Panc1 (cell line): ENCODE measurements at regions not wholly inside any gene's neighbourhood (a gene's known extent, or its start where the extent isn't known, plus 50 kb on each side); places are given as distances from the start of the nearest gene placed in this dataset.

Experiments used
- ATAC-seq: fragments of 200-7000 bp; cut with Tn5 transposase; 2 replicates; pipeline ENCODE4 v1.9.1; 2020; ENCODE audit warnings: mild to moderate bottlenecking, moderate library complexity
- BruUV-seq: library from RNA; stranded (reverse); fragments of 400-500 nt; replicated peaks from 2 replicates; lab custom pipeline; 2021; lab: Mats Ljungman, UMichigan
- CTCF ChIA-PET: fragments of 300-600 bp; sonication (Branson Sonifier 250); formaldehyde crosslinking; loops from one replicate; lab custom pipeline; 2022; ENCODE audit warnings: antibody characterized with exemption; lab: Charles Lee
- POLR2A ChIA-PET: fragments of 300-600 bp; sonication (Branson Sonifier 250); formaldehyde crosslinking; loops from one replicate; lab custom pipeline; 2022; ENCODE audit warnings: antibody characterized with exemption; lab: Charles Lee
- DNase-seq: peaks from one replicate; pipeline ENCODE4 v3.0.0-alpha.2; 2010; ENCODE audit warnings: low read depth, low spot score
- H3K27ac ChIP-seq: 2 replicates; pipeline ENCODE4 v1.5.1; 2011; ENCODE audit warnings: mild to moderate bottlenecking, low read length, inconsistent platforms
- H3K27me3 ChIP-seq: fragments of 200-500 bp; sonication (Bioruptor generic); 2 replicates; pipeline ENCODE4 v1.6.0; 2014; ENCODE audit warnings: low read length, inconsistent platforms; ENCODE audit not compliant: control insufficient read depth, insufficient read depth
- H3K36me3 ChIP-seq: fragments of 200-500 bp; sonication (Bioruptor generic); 2 replicates; pipeline ENCODE4 v1.5.1; 2014; ENCODE audit warnings: inconsistent platforms, mild to moderate bottlenecking, low read length, moderate library complexity; ENCODE audit not compliant: control insufficient read depth, insufficient read depth
- H3K4me1 ChIP-seq: 2 replicates; pipeline ENCODE4 v1.5.1; 2011; ENCODE audit warnings: inconsistent platforms, mild to moderate bottlenecking, low read length, moderate library complexity; ENCODE audit not compliant: control insufficient read depth, insufficient read depth
- H3K4me3 ChIP-seq, 2 experiments: 2 replicates each; pipeline ENCODE4 v1.5.1; 2011 to 2012; ENCODE audit warnings: low read depth in 2 of 2, low read length in 2 of 2, mild to moderate bottlenecking in 2 of 2, inconsistent platforms in 1 of 2, moderate library complexity in 1 of 2
- H3K9me3 ChIP-seq: fragments of 200-500 bp; sonication (Bioruptor generic); 2 replicates; pipeline ENCODE4 v1.5.1; 2014; ENCODE audit warnings: low read depth, mild to moderate bottlenecking, inconsistent platforms, low read length, moderate library complexity; ENCODE audit not compliant: control insufficient read depth, insufficient read depth
- POLR2AphosphoS5 ChIP-seq: IDR thresholded peaks from 2 replicates; pipeline ENCODE4 v1.6.1; 2012; ENCODE audit warnings: mild to moderate bottlenecking, low read depth, low read length, moderate library complexity
- SIN3A ChIP-seq: IDR thresholded peaks from 2 replicates; pipeline ENCODE4 v1.6.1; 2012; ENCODE audit warnings: low read depth, mild to moderate bottlenecking, low read length, moderate library complexity, borderline replicate concordance; ENCODE audit not compliant: insufficient read depth
- TCF7L2 ChIP-seq: IDR thresholded peaks from 2 replicates; pipeline ENCODE4 v1.6.1; 2011; ENCODE audit warnings: mild to moderate bottlenecking, low read depth, low read length, inconsistent platforms
- in situ Hi-C: cut with HindIII; loops from 2 replicates; pipeline ENCODE4 v1.10.0; 2016; ENCODE audit warnings: low sequenced_read_pairs, low pct_unique_long_range_greater_than_20kb
- intact Hi-C: fragments of 100-400 bp; cut with micrococcal nuclease; formaldehyde crosslinking; loops from one replicate; pipeline ENCODE4 v1.10.0; 2022; ENCODE audit not compliant: unreplicated experiment
- TF ChIP-seq, protein P1 (sequence below): fragments of 450-650 bp; IDR thresholded peaks from 2 replicates; pipeline ENCODE4 v1.5.1; 2017; ENCODE audit warnings: mild to moderate bottlenecking
- TF ChIP-seq, protein P2 (sequence below), 2 experiments: IDR thresholded peaks; 2 replicates each; pipeline ENCODE4 v1.6.1; 2011 to 2012; ENCODE audit warnings: low read depth in 2 of 2, control low read depth in 1 of 2, low read length in 1 of 2, mild to moderate bottlenecking in 1 of 2, moderate library complexity in 1 of 2; ENCODE audit not compliant: insufficient read depth in 1 of 2

DNA sequence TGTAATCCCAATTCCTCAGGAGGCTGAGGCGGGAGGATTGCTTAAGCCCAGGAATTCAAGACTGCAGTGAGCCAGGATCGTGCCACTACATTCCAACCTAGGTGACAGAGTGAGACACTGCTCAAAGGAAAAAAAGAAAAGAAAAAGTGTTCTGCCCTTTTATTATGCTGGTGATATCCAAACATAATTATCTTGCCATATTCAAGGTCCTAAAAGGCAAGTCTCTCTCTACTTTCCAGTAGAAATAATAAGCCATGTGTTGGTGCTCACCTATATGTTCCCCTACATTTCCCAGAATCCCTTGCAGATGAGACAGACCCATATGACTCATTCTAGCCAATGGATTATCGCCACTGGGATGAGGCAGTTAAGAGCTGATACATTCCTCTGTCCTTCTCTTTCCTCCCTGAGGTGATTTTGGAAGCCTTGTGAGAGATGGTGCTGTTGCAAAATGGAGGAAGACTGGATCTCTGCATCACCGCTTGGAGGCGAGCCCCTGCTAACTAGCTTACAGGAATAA lies 58.3 kb upstream of the MRI1 start:
- TF ChIP-seq, protein P1, sequence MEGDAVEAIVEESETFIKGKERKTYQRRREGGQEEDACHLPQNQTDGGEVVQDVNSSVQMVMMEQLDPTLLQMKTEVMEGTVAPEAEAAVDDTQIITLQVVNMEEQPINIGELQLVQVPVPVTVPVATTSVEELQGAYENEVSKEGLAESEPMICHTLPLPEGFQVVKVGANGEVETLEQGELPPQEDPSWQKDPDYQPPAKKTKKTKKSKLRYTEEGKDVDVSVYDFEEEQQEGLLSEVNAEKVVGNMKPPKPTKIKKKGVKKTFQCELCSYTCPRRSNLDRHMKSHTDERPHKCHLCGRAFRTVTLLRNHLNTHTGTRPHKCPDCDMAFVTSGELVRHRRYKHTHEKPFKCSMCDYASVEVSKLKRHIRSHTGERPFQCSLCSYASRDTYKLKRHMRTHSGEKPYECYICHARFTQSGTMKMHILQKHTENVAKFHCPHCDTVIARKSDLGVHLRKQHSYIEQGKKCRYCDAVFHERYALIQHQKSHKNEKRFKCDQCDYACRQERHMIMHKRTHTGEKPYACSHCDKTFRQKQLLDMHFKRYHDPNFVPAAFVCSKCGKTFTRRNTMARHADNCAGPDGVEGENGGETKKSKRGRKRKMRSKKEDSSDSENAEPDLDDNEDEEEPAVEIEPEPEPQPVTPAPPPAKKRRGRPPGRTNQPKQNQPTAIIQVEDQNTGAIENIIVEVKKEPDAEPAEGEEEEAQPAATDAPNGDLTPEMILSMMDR: no peak
- TF ChIP-seq POLR2AphosphoS5 (no peak), TCF7L2 (no peak), SIN3A (no peak)
- TF ChIP-seq, protein P2, sequence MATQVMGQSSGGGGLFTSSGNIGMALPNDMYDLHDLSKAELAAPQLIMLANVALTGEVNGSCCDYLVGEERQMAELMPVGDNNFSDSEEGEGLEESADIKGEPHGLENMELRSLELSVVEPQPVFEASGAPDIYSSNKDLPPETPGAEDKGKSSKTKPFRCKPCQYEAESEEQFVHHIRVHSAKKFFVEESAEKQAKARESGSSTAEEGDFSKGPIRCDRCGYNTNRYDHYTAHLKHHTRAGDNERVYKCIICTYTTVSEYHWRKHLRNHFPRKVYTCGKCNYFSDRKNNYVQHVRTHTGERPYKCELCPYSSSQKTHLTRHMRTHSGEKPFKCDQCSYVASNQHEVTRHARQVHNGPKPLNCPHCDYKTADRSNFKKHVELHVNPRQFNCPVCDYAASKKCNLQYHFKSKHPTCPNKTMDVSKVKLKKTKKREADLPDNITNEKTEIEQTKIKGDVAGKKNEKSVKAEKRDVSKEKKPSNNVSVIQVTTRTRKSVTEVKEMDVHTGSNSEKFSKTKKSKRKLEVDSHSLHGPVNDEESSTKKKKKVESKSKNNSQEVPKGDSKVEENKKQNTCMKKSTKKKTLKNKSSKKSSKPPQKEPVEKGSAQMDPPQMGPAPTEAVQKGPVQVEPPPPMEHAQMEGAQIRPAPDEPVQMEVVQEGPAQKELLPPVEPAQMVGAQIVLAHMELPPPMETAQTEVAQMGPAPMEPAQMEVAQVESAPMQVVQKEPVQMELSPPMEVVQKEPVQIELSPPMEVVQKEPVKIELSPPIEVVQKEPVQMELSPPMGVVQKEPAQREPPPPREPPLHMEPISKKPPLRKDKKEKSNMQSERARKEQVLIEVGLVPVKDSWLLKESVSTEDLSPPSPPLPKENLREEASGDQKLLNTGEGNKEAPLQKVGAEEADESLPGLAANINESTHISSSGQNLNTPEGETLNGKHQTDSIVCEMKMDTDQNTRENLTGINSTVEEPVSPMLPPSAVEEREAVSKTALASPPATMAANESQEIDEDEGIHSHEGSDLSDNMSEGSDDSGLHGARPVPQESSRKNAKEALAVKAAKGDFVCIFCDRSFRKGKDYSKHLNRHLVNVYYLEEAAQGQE (IDR thresholded peaks at IDR 0.05; ENCODE audit: insufficient read depth in 1 of 2, low read depth in 2 of 2, low read length in 1 of 2): no peak
- no peaks in the 10 kb centered on the region; the same call in 1 of the 2 replicates for H3K9me3 ChIP-seq
- intact Hi-C loops: no loop called here

DNA sequence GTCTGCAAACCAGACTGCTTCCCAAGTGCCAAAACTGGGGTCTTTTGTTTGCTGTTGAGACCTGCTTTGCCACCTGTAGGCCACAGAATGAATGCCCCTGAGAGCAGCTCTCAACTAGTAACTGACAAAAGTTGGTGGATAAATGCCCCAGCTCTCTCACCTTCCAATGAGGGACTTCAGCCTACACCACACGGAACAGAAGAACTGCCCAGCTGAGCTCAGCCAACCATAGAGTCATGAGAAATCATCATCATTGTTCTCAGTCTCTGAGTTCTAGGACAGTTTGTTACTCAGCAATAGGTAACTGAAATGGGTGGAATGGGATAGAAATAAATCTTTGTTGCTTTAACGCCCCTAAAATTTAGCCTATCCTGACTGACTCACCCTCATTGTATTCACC lies 59.1 kb upstream of the MRI1 start:
- ChIA-PET CTCF (no interaction called here), POLR2A (no interaction called here)
- no peaks in the 10 kb centered on the region for H3K27me3 ChIP-seq
- TF ChIP-seq TCF7L2: no peak
- TF ChIP-seq POLR2AphosphoS5: no peak
- TF ChIP-seq, protein P1: no peak
- no peak for TF ChIP-seq SIN3A
- TF ChIP-seq, protein P2 (IDR thresholded peaks at IDR 0.05; ENCODE audit: insufficient read depth in 1 of 2, low read depth in 2 of 2, low read length in 1 of 2): no peak
- no peaks in the 10 kb centered on the region for H3K36me3 ChIP-seq
- DNase-seq (no peak), ATAC-seq (no peak)
- no TSS peak for BruUV-seq
- H3K9me3 ChIP-seq: no peaks in the 10 kb centered on the region; the same call in 1 of the 2 replicates
- in situ Hi-C loops: no loop called here
- no peak overlapping the region for H3K27ac ChIP-seq
- no peak overlapping the region for H3K4me3 ChIP-seq
- no peaks in the 10 kb centered on the region; the same call in 1 of the 2 replicates for H3K4me1 ChIP-seq
- intact Hi-C loops: no loop called here

More for the DNA sequence above, 58.3 kb upstream of the MRI1 start:
- Histone ChIP-seq H3K4me3 (no peak overlapping the region), H3K4me1 (no peaks in the 10 kb centered on the region; the same call in 1 of the 2 replicates), H3K27me3 (no peaks in the 10 kb centered on the region), H3K27ac (no peak overlapping the region), H3K36me3 (no peaks in the 10 kb centered on the region)
- ChIA-PET POLR2A (no interaction called here), CTCF (no interaction called here)
- BruUV-seq: no TSS peak
- in situ Hi-C loops: no loop called here
- no peak for DNase-seq
- no peak for ATAC-seq
